HL-60 (cell line): ENCODE measurements at regions not wholly inside any gene's neighbourhood (a gene's known extent, or its start where the extent isn't known, plus 50 kb on each side); places are given as distances from the start of the nearest gene placed in this dataset.

Experiments used
- DNase-seq, 2 experiments: peaks; one replicate each; pipeline ENCODE4 v3.0.0-alpha.2; 2010 to 2020; ENCODE audit warnings: low read depth in 1 of 2, low spot score in 1 of 2
- H3K27ac ChIP-seq: fragments of 250-450 bp; sonication (Bioruptor Pico); replicated peaks from 2 replicates; pipeline ENCODE4 v1.5.1; 2020; ENCODE audit warnings: mild to moderate bottlenecking, moderate library complexity
- H3K27me3 ChIP-seq: fragments of 250-450 bp; sonication (Bioruptor Pico); 2 replicates; pipeline ENCODE4 v1.5.1; 2021; ENCODE audit warnings: mild to moderate bottlenecking, moderate library complexity; ENCODE audit not compliant: insufficient read depth, poor library complexity, severe bottlenecking
- H3K4me3 ChIP-seq: replicated peaks from 2 replicates; pipeline ENCODE4 v1.5.1; 2011; ENCODE audit warnings: mild to moderate bottlenecking, control low read depth, low read length; ENCODE audit not compliant: insufficient read depth
- GABPA ChIP-seq: IDR thresholded peaks from 2 replicates; pipeline ENCODE4 v1.6.1; 2012; ENCODE audit warnings: low read depth
- POLR2AphosphoS5 ChIP-seq: IDR thresholded peaks from 2 replicates; pipeline ENCODE4 v1.6.1; 2012; ENCODE audit warnings: low read depth
- SPI1 ChIP-seq: IDR thresholded peaks from 2 replicates; pipeline ENCODE4 v1.6.1; 2012; ENCODE audit warnings: low read depth, mild to moderate bottlenecking, borderline replicate concordance
- TF ChIP-seq, protein P1 (sequence below): IDR thresholded peaks from one replicate; pipeline ENCODE4 v1.5.1; 2011; ENCODE audit warnings: low read length, control low read depth, inconsistent platforms; ENCODE audit not compliant: insufficient read depth
- TF ChIP-seq, protein P2 (sequence below): IDR thresholded peaks from 2 replicates; pipeline ENCODE4 v1.6.1; 2012; ENCODE audit warnings: low read depth; ENCODE audit not compliant: insufficient replicate concordance

GRCh38 chrX:10828036-10828435, 207.7 kb upstream of the MID1 start:
- no peaks in the 10 kb centered on the region for H3K27me3 ChIP-seq
- TF ChIP-seq, protein P1, sequence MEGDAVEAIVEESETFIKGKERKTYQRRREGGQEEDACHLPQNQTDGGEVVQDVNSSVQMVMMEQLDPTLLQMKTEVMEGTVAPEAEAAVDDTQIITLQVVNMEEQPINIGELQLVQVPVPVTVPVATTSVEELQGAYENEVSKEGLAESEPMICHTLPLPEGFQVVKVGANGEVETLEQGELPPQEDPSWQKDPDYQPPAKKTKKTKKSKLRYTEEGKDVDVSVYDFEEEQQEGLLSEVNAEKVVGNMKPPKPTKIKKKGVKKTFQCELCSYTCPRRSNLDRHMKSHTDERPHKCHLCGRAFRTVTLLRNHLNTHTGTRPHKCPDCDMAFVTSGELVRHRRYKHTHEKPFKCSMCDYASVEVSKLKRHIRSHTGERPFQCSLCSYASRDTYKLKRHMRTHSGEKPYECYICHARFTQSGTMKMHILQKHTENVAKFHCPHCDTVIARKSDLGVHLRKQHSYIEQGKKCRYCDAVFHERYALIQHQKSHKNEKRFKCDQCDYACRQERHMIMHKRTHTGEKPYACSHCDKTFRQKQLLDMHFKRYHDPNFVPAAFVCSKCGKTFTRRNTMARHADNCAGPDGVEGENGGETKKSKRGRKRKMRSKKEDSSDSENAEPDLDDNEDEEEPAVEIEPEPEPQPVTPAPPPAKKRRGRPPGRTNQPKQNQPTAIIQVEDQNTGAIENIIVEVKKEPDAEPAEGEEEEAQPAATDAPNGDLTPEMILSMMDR: no peak
- TF ChIP-seq GABPA (no peak), POLR2AphosphoS5 (no peak), SPI1 (no peak)
- TF ChIP-seq, protein P2, sequence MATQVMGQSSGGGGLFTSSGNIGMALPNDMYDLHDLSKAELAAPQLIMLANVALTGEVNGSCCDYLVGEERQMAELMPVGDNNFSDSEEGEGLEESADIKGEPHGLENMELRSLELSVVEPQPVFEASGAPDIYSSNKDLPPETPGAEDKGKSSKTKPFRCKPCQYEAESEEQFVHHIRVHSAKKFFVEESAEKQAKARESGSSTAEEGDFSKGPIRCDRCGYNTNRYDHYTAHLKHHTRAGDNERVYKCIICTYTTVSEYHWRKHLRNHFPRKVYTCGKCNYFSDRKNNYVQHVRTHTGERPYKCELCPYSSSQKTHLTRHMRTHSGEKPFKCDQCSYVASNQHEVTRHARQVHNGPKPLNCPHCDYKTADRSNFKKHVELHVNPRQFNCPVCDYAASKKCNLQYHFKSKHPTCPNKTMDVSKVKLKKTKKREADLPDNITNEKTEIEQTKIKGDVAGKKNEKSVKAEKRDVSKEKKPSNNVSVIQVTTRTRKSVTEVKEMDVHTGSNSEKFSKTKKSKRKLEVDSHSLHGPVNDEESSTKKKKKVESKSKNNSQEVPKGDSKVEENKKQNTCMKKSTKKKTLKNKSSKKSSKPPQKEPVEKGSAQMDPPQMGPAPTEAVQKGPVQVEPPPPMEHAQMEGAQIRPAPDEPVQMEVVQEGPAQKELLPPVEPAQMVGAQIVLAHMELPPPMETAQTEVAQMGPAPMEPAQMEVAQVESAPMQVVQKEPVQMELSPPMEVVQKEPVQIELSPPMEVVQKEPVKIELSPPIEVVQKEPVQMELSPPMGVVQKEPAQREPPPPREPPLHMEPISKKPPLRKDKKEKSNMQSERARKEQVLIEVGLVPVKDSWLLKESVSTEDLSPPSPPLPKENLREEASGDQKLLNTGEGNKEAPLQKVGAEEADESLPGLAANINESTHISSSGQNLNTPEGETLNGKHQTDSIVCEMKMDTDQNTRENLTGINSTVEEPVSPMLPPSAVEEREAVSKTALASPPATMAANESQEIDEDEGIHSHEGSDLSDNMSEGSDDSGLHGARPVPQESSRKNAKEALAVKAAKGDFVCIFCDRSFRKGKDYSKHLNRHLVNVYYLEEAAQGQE: no peak

GRCh38 chrX:10828640-10829039, 208.3 kb upstream of the MID1 start:
- DNase-seq: no peak
- Histone ChIP-seq H3K4me3 (no peak overlapping the region), H3K27me3 (no peaks in the 10 kb centered on the region), H3K27ac (no peak overlapping the region)
- TF ChIP-seq, protein P1: no peak
- TF ChIP-seq SPI1: no peak
- TF ChIP-seq, protein P2: no peak
- TF ChIP-seq POLR2AphosphoS5: no peak
- no peak for TF ChIP-seq GABPA

More at GRCh38 chrX:10828036-10828435, 207.7 kb upstream of the MID1 start:
- Histone ChIP-seq H3K4me3 (no peak overlapping the region), H3K27ac (no peak overlapping the region)
- no peak for DNase-seq

- DNase-seq: no peak
- no peak for TF ChIP-seq POLR2AphosphoS5
- TF ChIP-seq GABPA: no peak
- TF ChIP-seq, protein P2: no peak
- no peak for TF ChIP-seq SPI1
- TF ChIP-seq, protein P1: no peak
- H3K27ac ChIP-seq: no peak overlapping the region
- no peak overlapping the region for H3K4me3 ChIP-seq
- H3K27me3 ChIP-seq: no peaks in the 10 kb centered on the region
Measured at GRCh38 chrX:10831716-10832502, 211.5 kb upstream of the MID1 start.
